Esophagus (tissue), 2 donors: ENCODE measurements at regions not wholly inside any gene's neighbourhood (a gene's known extent, or its start where the extent isn't known, plus 50 kb on each side); places are given as distances from the start of the nearest gene placed in this dataset.

Experiments used
- H3K27ac ChIP-seq, 2 donors: one replicate each; pipeline ENCODE4 v1.5.1; 2013; ENCODE audit warnings: low read depth in 2 of 2, mild to moderate bottlenecking in 2 of 2, inconsistent platforms in 1 of 2, low read length in 1 of 2, moderate library complexity in 1 of 2
- H3K27me3 ChIP-seq, 2 donors: one replicate each; pipeline ENCODE4 v1.6.1; 2013; ENCODE audit warnings: low read length in 2 of 2, control low read depth in 1 of 2, mild to moderate bottlenecking in 1 of 2; ENCODE audit not compliant: insufficient read depth in 2 of 2, control insufficient read depth in 1 of 2
- H3K36me3 ChIP-seq, 2 donors: one replicate each; pipeline ENCODE4 v1.6.1; 2013; ENCODE audit warnings: low read length in 1 of 2; ENCODE audit not compliant: control insufficient read depth in 2 of 2, insufficient read depth in 2 of 2
- H3K4me1 ChIP-seq, 2 donors: one replicate each; pipeline ENCODE4 v1.6.1; 2013; ENCODE audit warnings: low read length in 1 of 2; ENCODE audit not compliant: control insufficient read depth in 2 of 2, insufficient read depth in 2 of 2
- H3K4me3 ChIP-seq, 2 donors: one replicate each; pipeline ENCODE4 v1.5.1; 2013; ENCODE audit warnings: low read length in 2 of 2, mild to moderate bottlenecking in 2 of 2, low read depth in 1 of 2, moderate library complexity in 1 of 2
- H3K9me3 ChIP-seq, 2 donors: one replicate each; pipeline ENCODE4 v1.6.1; 2013; ENCODE audit warnings: mild to moderate bottlenecking in 2 of 2, low read depth in 1 of 2, low read length in 1 of 2, moderate library complexity in 1 of 2; ENCODE audit not compliant: control insufficient read depth in 2 of 2, insufficient read depth in 1 of 2
- WGBS, 2 donors: extraction: QIAGEN DNeasy Blood & Tissue Kit; methylation state at CpG; one replicate each; pipeline ENCODE4 v1.1.7; 2013; 5-methylcytosine and 5-hydroxymethylcytosine counted together
- donor health status: healthy with polysubstance abuse.
- donor health status: Bipolar disorder and iron deficiency.

DNA sequence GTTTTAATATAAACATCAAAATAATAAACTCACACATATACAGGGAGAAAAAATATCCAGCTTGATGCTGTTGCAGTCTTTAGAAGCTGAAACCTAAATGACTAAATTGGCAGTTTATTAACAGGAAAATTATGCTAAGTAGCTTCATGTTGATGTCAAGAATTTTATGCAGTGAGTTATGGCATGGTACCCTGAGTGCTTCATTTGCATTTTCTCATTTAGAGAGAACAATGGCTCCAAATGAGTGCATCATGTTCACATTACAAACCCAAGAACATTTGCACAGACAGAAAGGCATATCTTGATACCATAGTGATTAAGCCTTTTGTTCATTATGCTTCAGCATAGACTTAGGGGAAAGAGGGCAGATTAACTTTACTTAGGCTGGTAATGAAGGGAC is 102.9 kb upstream of the FSTL4 start:
- H3K27ac ChIP-seq, result no peak overlapping the region
- H3K4me1 ChIP-seq, result no peaks in the 10 kb centered on the region
- no peaks in the 10 kb centered on the region for H3K36me3 ChIP-seq
- no peak overlapping the region for H3K4me3 ChIP-seq
- no peaks in the 10 kb centered on the region for H3K27me3 ChIP-seq
- no peaks in the 10 kb centered on the region for H3K9me3 ChIP-seq

DNA sequence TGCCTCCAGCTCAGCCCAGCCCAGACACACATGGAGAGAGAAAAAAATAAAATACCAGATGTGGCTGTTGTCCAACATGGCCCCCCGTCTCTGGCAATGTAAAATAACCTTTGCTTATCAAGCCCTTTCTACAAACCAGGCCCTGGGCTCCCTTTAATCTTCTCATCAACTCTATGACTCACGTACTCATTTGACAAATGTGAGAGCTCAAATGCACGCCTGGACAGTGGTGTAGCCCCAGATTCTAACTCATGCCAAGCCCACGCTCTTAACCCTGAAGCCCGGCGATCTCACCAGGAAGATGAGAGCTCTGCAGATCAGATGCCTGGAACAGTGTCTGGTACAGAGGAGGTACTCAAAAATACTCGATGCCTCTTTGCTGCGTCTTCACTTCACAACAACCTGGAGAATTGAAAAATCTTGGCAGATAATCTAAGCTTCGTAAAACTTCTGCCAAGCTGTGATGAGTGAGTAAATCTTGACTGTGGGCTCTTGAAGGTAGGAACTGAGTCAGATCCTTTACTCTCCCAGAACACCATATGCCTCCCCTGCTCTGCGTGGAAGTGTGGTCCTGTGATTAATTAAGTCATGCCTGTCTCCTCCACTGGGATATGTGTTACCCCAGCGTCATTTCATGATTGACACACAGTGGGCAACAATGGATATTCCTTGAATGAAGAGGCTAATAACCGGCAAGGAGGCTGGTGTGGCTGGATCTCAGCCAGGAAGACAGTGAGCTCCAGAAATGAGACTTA is 102.0 kb upstream of the FSTL4 start:
- Histone ChIP-seq H3K9me3 (no peaks in the 10 kb centered on the region), H3K36me3 (no peaks in the 10 kb centered on the region), H3K27ac (no peak overlapping the region), H3K4me3 (no peak overlapping the region), H3K27me3 (no peaks in the 10 kb centered on the region), H3K4me1 (no peaks in the 10 kb centered on the region)
- 40 to 57% methylated on average over 12 of the region's 12 CpGs for WGBS, 2 donors

DNA sequence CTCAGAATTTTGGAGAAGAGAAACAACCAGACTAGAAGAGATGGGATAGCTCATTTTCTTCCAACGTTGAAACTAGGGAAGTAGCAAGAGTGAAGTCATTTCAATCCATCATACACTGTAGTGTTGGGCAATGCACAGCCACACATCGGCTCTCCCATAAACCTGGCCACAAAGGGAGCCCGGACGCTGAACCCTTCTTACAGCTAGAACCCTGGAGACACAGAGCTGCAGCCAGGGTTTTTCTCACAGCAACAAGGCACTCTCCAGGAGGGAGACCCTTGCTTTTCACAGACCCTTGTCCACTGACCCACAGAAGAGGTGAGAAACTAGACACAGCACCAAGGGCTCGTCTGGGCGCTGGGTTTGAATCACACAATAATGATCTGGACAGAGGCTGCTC is 101.4 kb upstream of the FSTL4 start:
- no peaks in the 10 kb centered on the region for H3K4me1 ChIP-seq
- H3K36me3 ChIP-seq, result no peaks in the 10 kb centered on the region
- H3K27ac ChIP-seq, result no peak overlapping the region
- H3K9me3 ChIP-seq, result no peaks in the 10 kb centered on the region
- H3K4me3 ChIP-seq, result no peak overlapping the region
- 77 to 81% methylated on average over 6 of the region's 6 CpGs for WGBS, 2 donors
- no peaks in the 10 kb centered on the region for H3K27me3 ChIP-seq

DNA sequence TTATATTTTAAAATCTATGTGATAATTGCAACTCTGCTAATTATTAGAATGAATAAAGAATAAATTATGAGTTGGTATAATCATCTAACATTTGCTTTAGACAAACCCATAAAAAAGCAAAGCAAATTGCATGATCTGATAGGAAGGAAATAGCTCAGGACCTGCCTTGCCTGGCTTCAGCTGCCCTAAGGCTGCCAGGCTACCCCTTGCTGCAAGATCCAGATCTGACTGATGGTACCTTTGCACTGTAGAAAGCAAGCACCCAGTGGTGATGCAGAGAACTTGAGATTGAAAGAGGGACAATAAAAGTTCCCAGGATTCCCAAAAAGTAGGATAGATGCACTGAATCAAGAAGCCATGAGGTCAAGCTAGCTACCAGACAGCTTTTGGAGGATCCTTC is 100.9 kb upstream of the FSTL4 start:
- Histone ChIP-seq H3K27me3 (no peaks in the 10 kb centered on the region), H3K9me3 (no peaks in the 10 kb centered on the region), H3K4me3 (no peak overlapping the region), H3K4me1 (no peaks in the 10 kb centered on the region), H3K27ac (no peak overlapping the region), H3K36me3 (no peaks in the 10 kb centered on the region)

DNA sequence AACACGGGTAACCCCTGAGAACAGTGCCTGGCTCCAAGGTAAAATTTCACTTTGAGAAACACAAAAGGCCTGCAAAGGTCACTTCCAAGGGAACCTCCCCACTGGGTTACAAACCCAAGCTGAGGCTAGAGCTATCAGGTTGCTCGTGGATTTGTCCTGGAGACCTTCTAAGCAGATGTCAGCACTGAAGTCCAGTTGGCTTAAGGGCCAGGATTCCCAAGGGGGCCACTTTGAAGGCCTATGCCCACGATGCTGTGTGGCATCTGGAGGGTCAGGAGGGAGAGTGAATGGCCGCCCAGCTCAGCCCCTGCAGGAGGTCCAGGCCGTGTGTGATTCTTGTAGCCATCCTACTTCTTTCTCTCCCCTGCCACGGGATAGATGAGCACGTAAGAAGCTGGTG is 100.2 kb upstream of the FSTL4 start:
- Histone ChIP-seq H3K27me3 (no peaks in the 10 kb centered on the region), H3K9me3 (no peaks in the 10 kb centered on the region), H3K4me1 (no peaks in the 10 kb centered on the region), H3K4me3 (no peak overlapping the region), H3K27ac (no peak overlapping the region), H3K36me3 (no peaks in the 10 kb centered on the region)
- 77 to 78% methylated on average over 7 of the region's 7 CpGs for WGBS, 2 donors

DNA sequence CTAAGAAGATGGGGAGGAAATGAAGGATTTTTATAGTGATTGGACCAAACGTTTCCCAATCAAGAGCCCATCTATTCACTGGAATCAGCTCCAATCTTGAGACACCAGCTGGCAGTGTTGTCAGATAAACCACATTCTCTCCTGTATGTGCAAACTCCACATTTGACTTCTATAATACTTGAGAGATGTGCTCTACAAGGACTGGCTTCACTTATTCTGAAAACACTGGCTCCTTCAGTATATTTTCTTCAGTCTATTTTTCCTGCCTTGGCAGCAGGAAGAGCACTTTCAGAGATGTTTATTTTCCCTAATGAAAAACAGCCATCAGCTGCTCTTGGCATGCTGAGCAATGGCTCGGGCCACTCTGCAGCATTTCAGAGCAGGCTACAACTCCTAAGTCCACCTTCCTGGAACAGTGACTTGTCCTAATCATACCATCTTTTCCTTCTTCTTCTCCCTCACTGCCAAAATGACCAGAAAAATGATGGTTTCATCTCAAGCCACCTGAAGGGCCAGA is 96.9 kb upstream of the FSTL4 start:
- Histone ChIP-seq H3K9me3 (no peaks in the 10 kb centered on the region), H3K27me3 (no peaks in the 10 kb centered on the region), H3K4me1 (no peaks in the 10 kb centered on the region), H3K27ac (no peak overlapping the region), H3K4me3 (no peak overlapping the region), H3K36me3 (no peaks in the 10 kb centered on the region)
- 28 to 36% methylated on average over 2 of the region's 2 CpGs for WGBS, 2 donors

DNA sequence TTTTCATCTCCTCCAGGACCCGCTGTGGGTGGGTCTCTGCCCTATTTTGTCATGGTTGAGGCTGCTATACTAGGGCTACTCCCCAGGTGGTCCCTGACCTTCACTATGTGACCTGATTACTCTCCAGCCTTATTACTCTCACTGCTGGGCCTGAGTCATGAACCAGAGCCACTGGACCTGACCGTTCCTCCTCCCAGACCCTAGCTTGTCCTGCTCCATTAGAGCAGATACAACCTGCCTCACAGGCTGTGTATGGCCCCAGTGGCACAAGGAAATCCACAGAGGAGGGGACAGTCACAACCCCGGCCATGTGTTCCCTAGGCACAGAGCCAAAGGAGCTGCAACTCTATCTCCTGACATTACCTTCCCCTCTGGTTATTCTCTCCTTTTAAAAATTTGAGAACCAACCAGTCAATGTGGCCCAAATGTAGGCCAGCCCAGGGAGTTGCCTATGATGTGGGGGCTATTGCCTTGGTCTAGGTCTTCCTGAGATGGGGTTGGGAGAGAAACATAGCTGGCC is 96.0 kb upstream of the FSTL4 start:
- Histone ChIP-seq H3K9me3 (no peaks in the 10 kb centered on the region), H3K36me3 (no peaks in the 10 kb centered on the region), H3K27ac (no peak overlapping the region), H3K27me3 (no peaks in the 10 kb centered on the region), H3K4me3 (no peak overlapping the region), H3K4me1 (no peaks in the 10 kb centered on the region)
- WGBS, 2 donors, result 67 to 77% methylated on average over 3 of the region's 3 CpGs

DNA sequence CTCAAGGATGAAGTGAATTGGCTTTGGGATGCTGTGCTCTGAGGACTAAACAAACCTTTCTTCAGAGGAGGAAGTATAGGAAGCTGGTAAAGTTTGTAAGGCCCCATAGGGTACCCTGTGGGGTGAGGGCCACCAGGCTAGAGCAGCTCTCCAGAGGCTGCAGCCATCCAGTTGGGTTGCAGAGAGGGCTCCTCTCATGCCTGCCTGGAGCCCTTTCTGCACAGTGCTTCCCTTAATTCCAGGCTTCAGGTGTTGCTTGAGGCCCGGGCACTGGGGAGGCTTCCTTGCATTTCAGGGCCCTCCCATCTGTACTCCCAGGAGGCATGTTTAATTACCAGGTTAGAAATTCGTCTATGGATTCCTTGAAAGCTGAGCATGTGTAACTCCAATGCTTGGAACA is 95.3 kb upstream of the FSTL4 start:
- no peaks in the 10 kb centered on the region for H3K27me3 ChIP-seq
- H3K9me3 ChIP-seq, result no peaks in the 10 kb centered on the region
- H3K36me3 ChIP-seq, result no peaks in the 10 kb centered on the region
- no peak overlapping the region for H3K4me3 ChIP-seq
- 46 to 62% methylated on average over 2 of the region's 2 CpGs for WGBS, 2 donors
- no peaks in the 10 kb centered on the region for H3K4me1 ChIP-seq
- no peak overlapping the region for H3K27ac ChIP-seq

DNA sequence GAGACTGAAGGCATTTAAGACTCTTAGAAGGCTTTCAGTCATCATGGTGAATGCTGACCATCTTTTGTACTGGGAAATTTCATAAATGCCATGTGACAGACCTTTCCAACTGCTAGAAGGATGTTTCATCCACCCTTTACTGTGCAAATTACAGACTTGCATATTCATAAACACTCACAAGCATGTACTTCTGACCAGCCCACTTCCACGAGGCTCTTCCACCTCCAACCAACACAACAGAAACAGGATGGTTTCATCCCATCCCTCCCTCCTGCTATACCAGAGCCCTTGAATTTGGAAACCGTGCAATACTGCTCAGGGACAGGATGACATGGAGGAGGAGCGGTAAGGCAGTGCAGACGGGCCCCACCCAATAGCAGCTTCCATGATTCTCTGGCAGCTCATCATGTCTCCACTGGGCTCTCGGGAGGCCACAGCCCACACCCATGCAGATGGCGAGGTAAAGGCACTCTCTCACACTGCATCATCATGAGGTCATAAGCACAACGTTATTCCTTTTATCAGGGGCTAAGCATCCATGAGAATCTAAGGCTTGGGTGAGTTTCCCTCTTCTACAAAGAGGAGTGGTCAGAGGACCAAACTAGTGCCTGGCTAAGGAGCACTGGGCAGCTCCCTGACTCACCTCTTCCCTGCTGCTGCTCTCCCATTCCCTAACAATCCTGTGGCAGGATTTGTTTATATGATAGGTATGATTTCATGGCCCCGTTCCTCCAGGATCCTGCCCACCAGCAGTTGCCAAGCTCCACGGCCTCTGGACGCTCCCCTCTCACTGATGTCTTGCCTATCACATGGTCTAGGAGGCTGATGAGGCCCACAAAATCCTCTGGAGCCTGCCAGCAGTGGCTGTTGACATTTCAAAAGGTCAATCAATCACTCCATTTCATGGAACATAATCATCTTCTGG is 94.4 kb upstream of the FSTL4 start:
- Histone ChIP-seq H3K36me3 (no peaks in the 10 kb centered on the region), H3K27ac (no peak overlapping the region), H3K4me3 (no peak overlapping the region), H3K9me3 (no peaks in the 10 kb centered on the region), H3K4me1 (no peaks in the 10 kb centered on the region), H3K27me3 (no peaks in the 10 kb centered on the region)
- WGBS, 2 donors, result 80 to 85% methylated on average over 10 of the region's 10 CpGs
